ENCODE measurements at regions not wholly inside any gene's neighbourhood (a gene's known extent, or its start where the extent isn't known, plus 50 kb on each side); places are given as distances from the start of the nearest gene placed in this dataset.

GRCh38 chr4:81685104-81685503 is 213.4 kb upstream of the RASGEF1B start:
- Histone ChIP-seq H2BK15ac (replicated peaks; ENCODE audit: low read depth) (no peak overlapping the region), H2BK5ac (ENCODE audit: low read length) (no peak overlapping the region), H3K79me2 (ENCODE audit: control insufficient read depth, insufficient read depth, low read length) (no peaks in the 10 kb centered on the region), H3K18ac (ENCODE audit: low read length) (no peak overlapping the region), H3K9ac (ENCODE audit: low read length) (no peak overlapping the region), H2BK120ac (ENCODE audit: low read depth, low read length) (no peak overlapping the region), H3K27ac (ENCODE audit: low read depth, low read length) (no peak overlapping the region), H3K4ac (ENCODE audit: low read depth, low read length) (peak overlapping the region; percentile 24), H3K4me3 (ENCODE audit: low read length) (no peak overlapping the region), H3K79me1 (ENCODE audit: low read length) (no peaks in the 10 kb centered on the region), H3K36me3 (ENCODE audit: control insufficient read depth, insufficient read depth, low read length) (no peaks in the 10 kb centered on the region), H3K4me1 (ENCODE audit: control insufficient read depth, low read depth, low read length) (no peaks in the 10 kb centered on the region), H3K23ac (ENCODE audit: low read length) (no peak overlapping the region), H3K4me2 (ENCODE audit: low read length) (no peak overlapping the region), H3K56ac (ENCODE audit: low read length) (no peak overlapping the region), H2AK5ac (ENCODE audit: low read length) (no peak overlapping the region), H4K8ac (ENCODE audit: low read depth, low read length) (no peak overlapping the region), H4K5ac (ENCODE audit: low read length) (no peak overlapping the region), H3K27me3 (ENCODE audit: insufficient read depth, low read length, poor library complexity) (no peaks in the 10 kb centered on the region)
- WGBS (ENCODE audit: extremely low coverage, insufficient coverage, low lambda C conversion rate): no CpG with 5 or more reads among the region's 2 CpGs
- no peak for DNase-seq

DNA sequence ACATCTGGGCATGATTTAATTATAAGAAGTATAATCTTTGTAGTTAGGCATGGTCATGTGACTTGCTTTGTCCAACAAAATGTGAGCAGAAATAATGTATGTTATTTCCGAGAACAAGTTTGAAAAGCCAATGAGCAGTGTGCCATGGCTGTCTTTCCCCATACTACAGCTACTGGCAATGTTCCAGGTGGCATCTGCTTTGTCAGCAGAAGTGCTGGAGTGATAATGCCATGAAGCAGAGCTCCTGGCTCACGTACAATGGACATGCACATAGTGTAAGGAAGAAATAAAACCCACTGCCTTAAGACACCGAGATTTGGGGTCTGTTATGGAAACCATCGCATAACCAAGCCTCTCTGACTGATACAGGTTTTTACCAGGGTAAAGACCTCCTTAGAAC is 212.6 kb upstream of the RASGEF1B start:
- WGBS (ENCODE audit: extremely low coverage, insufficient coverage, low lambda C conversion rate): no CpG with 5 or more reads among the region's 4 CpGs
- no peaks in the 10 kb centered on the region for H3K27me3 ChIP-seq (ENCODE audit: insufficient read depth, low read length, poor library complexity)
- H3K4me3 ChIP-seq (ENCODE audit: low read length): no peak overlapping the region
- H3K27ac ChIP-seq (ENCODE audit: low read depth, low read length): no peak overlapping the region
- no peaks in the 10 kb centered on the region for H3K79me2 ChIP-seq (ENCODE audit: control insufficient read depth, insufficient read depth, low read length)
- no peak overlapping the region for H3K23ac ChIP-seq (ENCODE audit: low read length)
- no peak overlapping the region for H2AK5ac ChIP-seq (ENCODE audit: low read length)
- H2BK15ac ChIP-seq (replicated peaks; ENCODE audit: low read depth): no peak overlapping the region
- H2BK5ac ChIP-seq (ENCODE audit: low read length): no peak overlapping the region
- no peak overlapping the region for H2BK120ac ChIP-seq (ENCODE audit: low read depth, low read length)
- no peak for DNase-seq
- no peaks in the 10 kb centered on the region for H3K4me1 ChIP-seq (ENCODE audit: control insufficient read depth, low read depth, low read length)
- H3K56ac ChIP-seq (ENCODE audit: low read length): no peak overlapping the region
- no peak overlapping the region for H3K18ac ChIP-seq (ENCODE audit: low read length)
- no peak overlapping the region for H4K8ac ChIP-seq (ENCODE audit: low read depth, low read length)
- H3K79me1 ChIP-seq (ENCODE audit: low read length): no peaks in the 10 kb centered on the region
- no peaks in the 10 kb centered on the region for H3K36me3 ChIP-seq (ENCODE audit: control insufficient read depth, insufficient read depth, low read length)
- no peak overlapping the region for H3K4ac ChIP-seq (ENCODE audit: low read depth, low read length)
- no peak overlapping the region for H4K5ac ChIP-seq (ENCODE audit: low read length)
- no peak overlapping the region for H3K9ac ChIP-seq (ENCODE audit: low read length)
- no peak overlapping the region for H3K4me2 ChIP-seq (ENCODE audit: low read length)

- Histone ChIP-seq H3K27ac (ENCODE audit: low read depth, low read length) (no peak overlapping the region), H4K8ac (ENCODE audit: low read depth, low read length) (no peak overlapping the region), H3K9ac (ENCODE audit: low read length) (no peak overlapping the region), H4K5ac (ENCODE audit: low read length) (no peak overlapping the region), H3K4me2 (ENCODE audit: low read length) (no peak overlapping the region), H2BK120ac (ENCODE audit: low read depth, low read length) (no peak overlapping the region), H2BK15ac (replicated peaks; ENCODE audit: low read depth) (peak overlapping the region; percentile 57), H3K4ac (ENCODE audit: low read depth, low read length) (no peak overlapping the region), H3K79me2 (ENCODE audit: control insufficient read depth, insufficient read depth, low read length) (no peaks in the 10 kb centered on the region), H3K36me3 (ENCODE audit: control insufficient read depth, insufficient read depth, low read length) (no peaks in the 10 kb centered on the region), H3K23ac (ENCODE audit: low read length) (no peak overlapping the region), H3K27me3 (ENCODE audit: insufficient read depth, low read length, poor library complexity) (no peaks in the 10 kb centered on the region), H3K4me1 (ENCODE audit: control insufficient read depth, low read depth, low read length) (no peaks in the 10 kb centered on the region), H3K56ac (ENCODE audit: low read length) (no peak overlapping the region), H2AK5ac (ENCODE audit: low read length) (no peak overlapping the region), H2BK5ac (ENCODE audit: low read length) (no peak overlapping the region), H3K4me3 (ENCODE audit: low read length) (no peak overlapping the region), H3K18ac (ENCODE audit: low read length) (no peak overlapping the region), H3K79me1 (ENCODE audit: low read length) (no peaks in the 10 kb centered on the region)
- DNase-seq: peak; percentile 37
- WGBS (ENCODE audit: extremely low coverage, insufficient coverage, low lambda C conversion rate): no CpG with 5 or more reads among the region's 6 CpGs
Observed at GRCh38 chr4:81682492-81682891, 210.8 kb upstream of the RASGEF1B start.

GRCh38 chr4:81679315-81679714 is 207.6 kb upstream of the RASGEF1B start:
- H3K27ac ChIP-seq (ENCODE audit: low read depth, low read length): no peak overlapping the region
- WGBS (ENCODE audit: extremely low coverage, insufficient coverage, low lambda C conversion rate): no CpG with 5 or more reads among the region's 3 CpGs
- no peak overlapping the region for H2BK120ac ChIP-seq (ENCODE audit: low read depth, low read length)
- no peak for DNase-seq
- H3K23ac ChIP-seq (ENCODE audit: low read length): no peak overlapping the region
- H3K36me3 ChIP-seq (ENCODE audit: control insufficient read depth, insufficient read depth, low read length): no peaks in the 10 kb centered on the region
- H3K79me2 ChIP-seq (ENCODE audit: control insufficient read depth, insufficient read depth, low read length): no peaks in the 10 kb centered on the region
- H3K56ac ChIP-seq (ENCODE audit: low read length): no peak overlapping the region
- no peak overlapping the region for H2BK15ac ChIP-seq (replicated peaks; ENCODE audit: low read depth)
- H2BK5ac ChIP-seq (ENCODE audit: low read length): no peak overlapping the region
- H3K4me2 ChIP-seq (ENCODE audit: low read length): no peak overlapping the region
- H3K18ac ChIP-seq (ENCODE audit: low read length): no peak overlapping the region
- H3K4ac ChIP-seq (ENCODE audit: low read depth, low read length): no peak overlapping the region
- no peaks in the 10 kb centered on the region for H3K27me3 ChIP-seq (ENCODE audit: insufficient read depth, low read length, poor library complexity)
- no peak overlapping the region for H3K9ac ChIP-seq (ENCODE audit: low read length)
- H3K4me3 ChIP-seq (ENCODE audit: low read length): no peak overlapping the region
- H4K5ac ChIP-seq (ENCODE audit: low read length): no peak overlapping the region
- H4K8ac ChIP-seq (ENCODE audit: low read depth, low read length): no peak overlapping the region
- H3K4me1 ChIP-seq (ENCODE audit: control insufficient read depth, low read depth, low read length): no peaks in the 10 kb centered on the region
- no peak overlapping the region for H2AK5ac ChIP-seq (ENCODE audit: low read length)
- no peaks in the 10 kb centered on the region for H3K79me1 ChIP-seq (ENCODE audit: low read length)

DNA sequence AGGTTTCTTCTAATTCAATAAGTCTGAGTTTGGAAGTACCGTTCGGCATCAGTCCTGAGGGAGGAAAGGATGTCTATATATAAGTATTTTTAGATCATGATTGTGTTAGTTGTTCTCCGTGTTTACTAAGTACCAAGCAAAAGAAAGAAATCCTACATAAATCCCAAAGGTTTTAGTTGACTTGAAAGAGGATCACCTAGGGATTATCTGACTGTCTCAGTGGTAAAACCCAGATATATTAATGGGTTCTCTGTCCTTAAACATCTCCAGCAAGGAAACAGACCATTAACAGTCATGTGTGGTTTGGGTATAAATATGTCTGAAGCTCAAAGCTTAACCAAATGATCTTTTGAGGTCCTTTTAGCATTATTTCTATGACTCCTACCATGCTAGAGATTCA is 207.1 kb upstream of the RASGEF1B start:
- H3K9ac ChIP-seq (ENCODE audit: low read length): no peak overlapping the region
- H3K4me3 ChIP-seq (ENCODE audit: low read length): no peak overlapping the region
- H4K5ac ChIP-seq (ENCODE audit: low read length): no peak overlapping the region
- H3K27me3 ChIP-seq (ENCODE audit: insufficient read depth, low read length, poor library complexity): no peaks in the 10 kb centered on the region
- H3K79me2 ChIP-seq (ENCODE audit: control insufficient read depth, insufficient read depth, low read length): no peaks in the 10 kb centered on the region
- no peak for DNase-seq
- H3K23ac ChIP-seq (ENCODE audit: low read length): no peak overlapping the region
- no peak overlapping the region for H2AK5ac ChIP-seq (ENCODE audit: low read length)
- no peak overlapping the region for H3K27ac ChIP-seq (ENCODE audit: low read depth, low read length)
- WGBS (ENCODE audit: extremely low coverage, insufficient coverage, low lambda C conversion rate): no CpG with 5 or more reads among the region's 3 CpGs
- H3K36me3 ChIP-seq (ENCODE audit: control insufficient read depth, insufficient read depth, low read length): no peaks in the 10 kb centered on the region
- H3K4ac ChIP-seq (ENCODE audit: low read depth, low read length): no peak overlapping the region
- H2BK120ac ChIP-seq (ENCODE audit: low read depth, low read length): no peak overlapping the region
- no peak overlapping the region for H2BK15ac ChIP-seq (replicated peaks; ENCODE audit: low read depth)
- H3K79me1 ChIP-seq (ENCODE audit: low read length): no peaks in the 10 kb centered on the region
- H3K56ac ChIP-seq (ENCODE audit: low read length): no peak overlapping the region
- no peak overlapping the region for H4K8ac ChIP-seq (ENCODE audit: low read depth, low read length)
- H3K4me1 ChIP-seq (ENCODE audit: control insufficient read depth, low read depth, low read length): no peaks in the 10 kb centered on the region
- no peak overlapping the region for H3K18ac ChIP-seq (ENCODE audit: low read length)
- no peak overlapping the region for H2BK5ac ChIP-seq (ENCODE audit: low read length)
- H3K4me2 ChIP-seq (ENCODE audit: low read length): no peak overlapping the region

DNA sequence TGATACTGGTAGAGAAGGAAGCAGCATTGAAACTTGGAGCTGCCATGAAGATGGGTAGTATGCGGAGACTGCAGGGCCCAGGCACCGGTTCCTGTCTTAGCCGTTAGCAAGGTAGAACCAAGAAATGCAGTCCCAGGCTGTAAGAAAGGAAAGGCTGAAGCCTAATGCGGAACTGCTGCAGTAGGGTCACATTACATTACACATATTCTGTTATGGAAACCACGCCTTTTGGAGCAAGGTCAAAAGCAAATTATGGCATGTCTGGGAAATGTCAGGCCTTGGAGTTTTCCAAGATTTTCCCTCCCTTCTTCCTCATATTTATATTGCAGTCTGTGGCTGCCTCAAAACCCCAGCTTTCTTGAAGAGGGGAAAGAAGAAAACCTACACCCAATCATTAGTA is 204.8 kb upstream of the RASGEF1B start:
- Histone ChIP-seq H4K8ac (ENCODE audit: low read depth, low read length) (no peak overlapping the region), H3K9ac (ENCODE audit: low read length) (no peak overlapping the region), H3K4me3 (ENCODE audit: low read length) (no peak overlapping the region), H3K4ac (ENCODE audit: low read depth, low read length) (no peak overlapping the region), H2BK120ac (ENCODE audit: low read depth, low read length) (no peak overlapping the region), H3K36me3 (ENCODE audit: control insufficient read depth, insufficient read depth, low read length) (no peaks in the 10 kb centered on the region), H2AK5ac (ENCODE audit: low read length) (no peak overlapping the region), H3K23ac (ENCODE audit: low read length) (no peak overlapping the region), H3K4me1 (ENCODE audit: control insufficient read depth, low read depth, low read length) (no peaks in the 10 kb centered on the region), H3K56ac (ENCODE audit: low read length) (no peak overlapping the region), H2BK15ac (replicated peaks; ENCODE audit: low read depth) (no peak overlapping the region), H3K79me2 (ENCODE audit: control insufficient read depth, insufficient read depth, low read length) (no peaks in the 10 kb centered on the region), H3K79me1 (ENCODE audit: low read length) (no peaks in the 10 kb centered on the region), H3K27me3 (ENCODE audit: insufficient read depth, low read length, poor library complexity) (no peaks in the 10 kb centered on the region), H3K4me2 (ENCODE audit: low read length) (no peak overlapping the region), H2BK5ac (ENCODE audit: low read length) (no peak overlapping the region), H4K5ac (ENCODE audit: low read length) (no peak overlapping the region), H3K27ac (ENCODE audit: low read depth, low read length) (no peak overlapping the region), H3K18ac (ENCODE audit: low read length) (no peak overlapping the region)
- WGBS (ENCODE audit: extremely low coverage, insufficient coverage, low lambda C conversion rate): no CpG with 5 or more reads among the region's 5 CpGs
- DNase-seq: no peak

Measured in mesendoderm (in vitro differentiated cells).